GM19023 (cell line): ENCODE measurements at regions not wholly inside any gene's neighbourhood (a gene's known extent, or its start where the extent isn't known, plus 50 kb on each side); places are given as distances from the start of the nearest gene placed in this dataset.

Experiments
- ATAC-seq: cut with Tn5 transposase; IDR thresholded peaks from one replicate; pipeline ENCODE4 v1.9.1; 2021; ENCODE audit warnings: mild to moderate bottlenecking, moderate library complexity; ENCODE audit not compliant: unreplicated experiment

- ATAC-seq: peak; percentile 91
These were observed 174.6 kb upstream of the ZNF608 start for GRCh38 chr5:124920909-124921666.

- peak; percentile 12 for ATAC-seq
These were observed 175.3 kb upstream of the ZNF608 start for GRCh38 chr5:124921694-124922093.

- no peak for ATAC-seq
These were observed 176.0 kb upstream of the ZNF608 start for GRCh38 chr5:124922255-124922975.

- no peak for ATAC-seq
These were observed 176.7 kb upstream of the ZNF608 start for GRCh38 chr5:124923131-124923530.

- no peak for ATAC-seq
These were observed 178.3 kb upstream of the ZNF608 start for GRCh38 chr5:124924729-124925128.

GRCh38 chr5:124927735-124928134 lies 181.3 kb upstream of the ZNF608 start:
- ATAC-seq: no peak

- no peak for ATAC-seq
These were observed 182.6 kb upstream of the ZNF608 start for GRCh38 chr5:124929000-124929399.

GRCh38 chr5:124932791-124933600 lies 186.6 kb upstream of the ZNF608 start:
- ATAC-seq: no peak

- ATAC-seq: peak; percentile 79
These were observed 188.6 kb upstream of the ZNF608 start for GRCh38 chr5:124935065-124935464.

- ATAC-seq: peak; percentile 41
These were observed 190.1 kb upstream of the ZNF608 start for GRCh38 chr5:124936626-124936933.

- no peak for ATAC-seq
These were observed 194.9 kb upstream of the ZNF608 start for GRCh38 chr5:124941051-124942049.

GRCh38 chr5:124948062-124948753 lies 201.8 kb upstream of the ZNF608 start:
- no peak for ATAC-seq

GRCh38 chr5:124948754-124949275 lies 202.4 kb upstream of the ZNF608 start:
- ATAC-seq: no peak

- no peak for ATAC-seq
These were observed 203.4 kb upstream of the ZNF608 start for GRCh38 chr5:124949862-124950261.

GRCh38 chr5:124951105-124951504 lies 204.7 kb upstream of the ZNF608 start:
- no peak for ATAC-seq

- peak; percentile 66 for ATAC-seq
These were observed 205.2 kb upstream of the ZNF608 start for GRCh38 chr5:124951661-124952060.

- ATAC-seq: peak; percentile 95
These were observed 205.6 kb upstream of the ZNF608 start for GRCh38 chr5:124952079-124952478.

- ATAC-seq: peak; percentile 48
These were observed 206.1 kb upstream of the ZNF608 start for GRCh38 chr5:124952566-124952965.

- ATAC-seq: no peak
These were observed 208.3 kb upstream of the ZNF608 start for GRCh38 chr5:124954784-124955183.
